NCI-H1694 treated with DMSO at 0.1 percent for 48 hours (cell line): ENCODE measurements at regions not wholly inside any gene's neighbourhood (a gene's known extent, or its start where the extent isn't known, plus 50 kb on each side); places are given as distances from the start of the nearest gene placed in this dataset.

ENCODE experiments used
- DNase-seq: peaks from one replicate; lab custom pipeline; 2025; lab: John Stamatoyannopoulos, UW

- DNase-seq, result no peak
These were observed 178.8 kb upstream of the PRDM1 start for GRCh38 chr6:105907301-105907700.

GRCh38 chr6:105902401-105903031 lies 183.6 kb upstream of the PRDM1 start:
- DNase-seq, result peak; percentile 59

GRCh38 chr6:105901583-105901982 lies 184.6 kb upstream of the PRDM1 start:
- DNase-seq, result no peak

GRCh38 chr6:105900125-105900937 lies 185.8 kb upstream of the PRDM1 start:
- no peak for DNase-seq

GRCh38 chr6:105898286-105898685 lies 187.8 kb upstream of the PRDM1 start:
- no peak for DNase-seq

- DNase-seq, result no peak
These were observed 189.0 kb upstream of the PRDM1 start for GRCh38 chr6:105897131-105897530.

- no peak for DNase-seq
These were observed 189.4 kb upstream of the PRDM1 start for GRCh38 chr6:105896821-105897095.

- DNase-seq, result no peak
These were observed 189.9 kb upstream of the PRDM1 start for GRCh38 chr6:105896052-105896820.

GRCh38 chr6:105894556-105894955 lies 191.6 kb upstream of the PRDM1 start:
- DNase-seq, result no peak

GRCh38 chr6:105893741-105894140 lies 192.4 kb upstream of the PRDM1 start:
- DNase-seq, result no peak

- DNase-seq, result no peak
These were observed 193.4 kb upstream of the PRDM1 start for GRCh38 chr6:105892577-105893262.

GRCh38 chr6:105890521-105891244 lies 195.5 kb upstream of the PRDM1 start:
- DNase-seq, result no peak

GRCh38 chr6:105889902-105890301 lies 196.2 kb upstream of the PRDM1 start:
- no peak for DNase-seq

- DNase-seq, result no peak
These were observed 199.2 kb upstream of the PRDM1 start for GRCh38 chr6:105886814-105887544.

- no peak for DNase-seq
These were observed 199.9 kb upstream of the PRDM1 start for GRCh38 chr6:105886066-105886813.

GRCh38 chr6:105884426-105884825 lies 201.7 kb upstream of the PRDM1 start:
- no peak for DNase-seq

- no peak for DNase-seq
These were observed 202.1 kb upstream of the PRDM1 start for GRCh38 chr6:105884011-105884410.

GRCh38 chr6:105882828-105883227 lies 203.3 kb upstream of the PRDM1 start:
- DNase-seq, result no peak

GRCh38 chr6:105882121-105882803 lies 203.9 kb upstream of the PRDM1 start:
- DNase-seq, result no peak

- no peak for DNase-seq
These were observed 204.5 kb upstream of the PRDM1 start for GRCh38 chr6:105881608-105882007.
